Pons (tissue), 1 donor: ENCODE measurements at regions not wholly inside any gene's neighbourhood (a gene's known extent, or its start where the extent isn't known, plus 50 kb on each side); places are given as distances from the start of the nearest gene placed in this dataset.

Experiments
- DNase-seq: peaks from one replicate; pipeline ENCODE4 v3.0.0-alpha.2; 2016; ENCODE audit warnings: low spot score

GRCh38 chr20:52389606-52390005, 198.0 kb upstream of the ZFP64 start:
- DNase-seq: no peak

GRCh38 chr20:52383995-52384621, 192.5 kb upstream of the ZFP64 start:
- no peak for DNase-seq

GRCh38 chr20:52382933-52383332, 191.4 kb upstream of the ZFP64 start:
- no peak for DNase-seq

- DNase-seq: peak; percentile 2
These were observed 188.3 kb upstream of the ZFP64 start for GRCh38 chr20:52379723-52380336.

- no peak for DNase-seq
These were observed 180.6 kb upstream of the ZFP64 start for GRCh38 chr20:52372169-52372568.

GRCh38 chr20:52365688-52366087, 174.1 kb upstream of the ZFP64 start:
- no peak for DNase-seq

GRCh38 chr20:52364405-52364804, 172.8 kb upstream of the ZFP64 start:
- no peak for DNase-seq

GRCh38 chr20:52361650-52362049, 170.1 kb upstream of the ZFP64 start:
- DNase-seq: no peak

- no peak for DNase-seq
These were observed 158.2 kb upstream of the ZFP64 start for GRCh38 chr20:52349806-52350205.

- no peak for DNase-seq
These were observed 156.9 kb upstream of the ZFP64 start for GRCh38 chr20:52348434-52348833.

- no peak for DNase-seq
These were observed 155.2 kb upstream of the ZFP64 start for GRCh38 chr20:52346797-52347196.

- no peak for DNase-seq
These were observed 151.3 kb upstream of the ZFP64 start for GRCh38 chr20:52342913-52343312.

GRCh38 chr20:52340036-52340634, 148.6 kb upstream of the ZFP64 start:
- DNase-seq: no peak

GRCh38 chr20:52332649-52333250, 141.2 kb upstream of the ZFP64 start:
- no peak for DNase-seq

- no peak for DNase-seq
These were observed 140.7 kb upstream of the ZFP64 start for GRCh38 chr20:52332230-52332629.

- no peak for DNase-seq
These were observed 140.1 kb upstream of the ZFP64 start for GRCh38 chr20:52331655-52332054.

GRCh38 chr20:52321396-52321795, 129.8 kb upstream of the ZFP64 start:
- DNase-seq: no peak

GRCh38 chr20:52318651-52319050, 127.1 kb upstream of the ZFP64 start:
- no peak for DNase-seq

GRCh38 chr20:52313341-52313963, 121.9 kb upstream of the ZFP64 start:
- peak; percentile 39 for DNase-seq

- peak; percentile 66 for DNase-seq
These were observed 120.7 kb upstream of the ZFP64 start for GRCh38 chr20:52312132-52312729.

GRCh38 chr20:52311209-52311794, 119.7 kb upstream of the ZFP64 start:
- no peak for DNase-seq

- no peak for DNase-seq
These were observed 117.6 kb upstream of the ZFP64 start for GRCh38 chr20:52309181-52309580.
